Esophagus muscularis mucosa (tissue), 3 donors: ENCODE measurements at regions not wholly inside any gene's neighbourhood (a gene's known extent, or its start where the extent isn't known, plus 50 kb on each side); places are given as distances from the start of the nearest gene placed in this dataset.
"Not testable (repeated sequence)": the region's sequence is repeated elsewhere in the genome, so short reads cannot be mapped to it uniquely, and the experiment has no call there.

Experiments used
- EP300 ChIP-seq: sonication (generic); formaldehyde crosslinking; IDR thresholded peaks from one replicate; pipeline ENCODE4 v1.6.1; 2017; ENCODE audit warnings: antibody characterized with exemption
- TF ChIP-seq, protein P1 (sequence below), 3 experiments: fragments of 200-600 bp in 2 of 3; fragments of 450-650 bp in 1 of 3; sonication (generic) in 2 of 3; IDR thresholded peaks; one replicate each; pipeline ENCODE4 v1.5.1; 2017 to 2019; ENCODE audit warnings: antibody characterized with exemption in 3 of 3, mild to moderate bottlenecking in 2 of 3, moderate library complexity in 1 of 3

DNA sequence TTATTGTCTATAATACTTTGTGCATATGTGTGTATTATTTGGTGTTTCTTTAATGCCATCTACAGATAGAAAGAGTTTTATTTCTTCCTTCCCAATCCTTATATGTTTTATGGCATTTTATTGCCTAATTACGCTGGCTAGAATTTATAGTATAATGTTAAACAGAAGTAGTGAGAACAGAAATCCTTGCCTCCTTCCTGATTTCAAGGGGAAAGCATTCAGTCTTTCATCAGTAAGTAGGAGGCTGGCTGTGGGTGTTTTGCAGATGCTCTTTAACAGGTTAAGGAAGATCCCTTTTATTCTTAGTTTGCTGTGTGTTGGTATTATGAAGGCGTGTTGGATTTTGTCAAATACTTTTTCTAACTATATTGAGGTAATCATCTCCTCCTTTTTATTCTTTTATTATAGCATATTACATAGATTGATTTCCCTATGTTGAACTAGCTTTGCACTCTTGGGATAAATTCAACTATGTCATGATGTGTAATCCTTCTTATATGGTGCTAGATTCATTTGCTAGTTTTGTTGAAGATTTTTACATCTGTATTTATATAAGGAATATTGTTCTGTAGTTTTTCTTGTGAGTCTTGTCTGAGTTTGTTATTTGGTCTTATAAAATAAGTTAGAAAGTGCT, 204.6 kb downstream of the ANKRD30B start:
- TF ChIP-seq, protein P1, sequence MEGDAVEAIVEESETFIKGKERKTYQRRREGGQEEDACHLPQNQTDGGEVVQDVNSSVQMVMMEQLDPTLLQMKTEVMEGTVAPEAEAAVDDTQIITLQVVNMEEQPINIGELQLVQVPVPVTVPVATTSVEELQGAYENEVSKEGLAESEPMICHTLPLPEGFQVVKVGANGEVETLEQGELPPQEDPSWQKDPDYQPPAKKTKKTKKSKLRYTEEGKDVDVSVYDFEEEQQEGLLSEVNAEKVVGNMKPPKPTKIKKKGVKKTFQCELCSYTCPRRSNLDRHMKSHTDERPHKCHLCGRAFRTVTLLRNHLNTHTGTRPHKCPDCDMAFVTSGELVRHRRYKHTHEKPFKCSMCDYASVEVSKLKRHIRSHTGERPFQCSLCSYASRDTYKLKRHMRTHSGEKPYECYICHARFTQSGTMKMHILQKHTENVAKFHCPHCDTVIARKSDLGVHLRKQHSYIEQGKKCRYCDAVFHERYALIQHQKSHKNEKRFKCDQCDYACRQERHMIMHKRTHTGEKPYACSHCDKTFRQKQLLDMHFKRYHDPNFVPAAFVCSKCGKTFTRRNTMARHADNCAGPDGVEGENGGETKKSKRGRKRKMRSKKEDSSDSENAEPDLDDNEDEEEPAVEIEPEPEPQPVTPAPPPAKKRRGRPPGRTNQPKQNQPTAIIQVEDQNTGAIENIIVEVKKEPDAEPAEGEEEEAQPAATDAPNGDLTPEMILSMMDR (IDR thresholded peaks at IDR 0.05): not testable (repeated sequence)
- TF ChIP-seq EP300: not testable (repeated sequence)
